IPS-18a (cell line): ENCODE measurements at regions not wholly inside any gene's neighbourhood (a gene's known extent, or its start where the extent isn't known, plus 50 kb on each side); places are given as distances from the start of the nearest gene placed in this dataset.
"Not testable (repeated sequence)": the region's sequence is repeated elsewhere in the genome, so short reads cannot be mapped to it uniquely, and the experiment has no call there.

Experiments
- H3K27ac ChIP-seq: one replicate; pipeline ENCODE4 v1.5.1; 2013; ENCODE audit warnings: low read length
- H3K27me3 ChIP-seq: one replicate; pipeline ENCODE4 v1.6.1; 2013; ENCODE audit warnings: mild to moderate bottlenecking, low read length; ENCODE audit not compliant: control insufficient read depth, insufficient read depth
- H3K36me3 ChIP-seq: one replicate; pipeline ENCODE4 v1.6.1; 2013; ENCODE audit warnings: low read depth, low read length; ENCODE audit not compliant: control insufficient read depth
- H3K4me1 ChIP-seq: one replicate; pipeline ENCODE4 v1.6.1; 2013; ENCODE audit warnings: low read depth, low read length; ENCODE audit not compliant: control insufficient read depth
- H3K4me3 ChIP-seq: one replicate; pipeline ENCODE4 v1.5.1; 2013; ENCODE audit warnings: low read length
- H3K9ac ChIP-seq: one replicate; pipeline ENCODE4 v1.6.1; 2013; ENCODE audit warnings: mild to moderate bottlenecking, low read length, moderate library complexity
- H3K9me3 ChIP-seq: one replicate; pipeline ENCODE4 v1.6.1; 2013; ENCODE audit warnings: low read depth, low read length; ENCODE audit not compliant: control insufficient read depth

DNA sequence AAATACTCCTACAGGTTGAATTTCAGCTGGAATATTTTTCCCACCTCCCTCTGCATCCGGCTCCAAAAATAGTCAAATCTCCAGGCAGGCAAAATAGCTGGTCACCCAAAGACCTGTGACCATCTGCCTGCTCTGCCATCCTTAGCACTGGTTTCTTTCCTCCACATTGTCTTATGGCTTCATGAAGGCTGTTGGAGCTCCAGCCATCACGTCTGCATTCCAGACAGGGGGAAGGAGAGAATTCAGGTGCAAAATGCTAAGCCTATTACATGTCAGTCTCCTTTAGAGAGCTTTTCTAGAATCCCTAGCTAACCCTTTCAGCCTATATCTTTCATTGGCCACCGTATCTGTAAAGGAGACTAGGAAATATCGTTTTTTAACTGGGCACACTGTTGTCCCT is 367.7 kb downstream of the BCL2L11 start:
- not testable (repeated sequence) for H3K36me3 ChIP-seq, H3K27ac ChIP-seq

DNA sequence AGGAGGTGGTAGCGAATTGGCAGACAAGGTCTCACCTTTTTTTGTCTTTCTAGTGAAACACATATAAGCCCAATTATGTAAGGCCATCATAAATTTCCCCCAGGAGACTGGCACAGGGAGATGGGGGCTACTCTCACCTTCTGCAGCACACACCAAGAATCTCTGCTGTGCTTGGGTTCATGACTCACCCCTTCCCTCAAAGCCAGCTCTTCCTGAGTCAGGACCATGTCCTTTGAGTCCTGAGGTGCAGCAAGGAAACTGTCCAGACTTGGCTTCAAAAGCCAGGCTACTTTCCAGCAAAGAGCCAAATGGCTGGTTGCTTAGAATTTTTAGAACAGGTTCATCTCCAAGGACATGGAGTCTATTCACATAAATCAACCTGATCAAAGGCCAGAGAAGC is 368.7 kb downstream of the BCL2L11 start:
- H3K4me1 ChIP-seq, H3K9ac ChIP-seq, H3K9me3 ChIP-seq, H3K27ac ChIP-seq, H3K4me3 ChIP-seq, H3K36me3 ChIP-seq, H3K27me3 ChIP-seq: not testable (repeated sequence)

More for the DNA sequence above, 367.7 kb downstream of the BCL2L11 start:
- not testable (repeated sequence) for H3K27me3 ChIP-seq, H3K9me3 ChIP-seq, H3K9ac ChIP-seq, H3K4me3 ChIP-seq, H3K4me1 ChIP-seq

DNA sequence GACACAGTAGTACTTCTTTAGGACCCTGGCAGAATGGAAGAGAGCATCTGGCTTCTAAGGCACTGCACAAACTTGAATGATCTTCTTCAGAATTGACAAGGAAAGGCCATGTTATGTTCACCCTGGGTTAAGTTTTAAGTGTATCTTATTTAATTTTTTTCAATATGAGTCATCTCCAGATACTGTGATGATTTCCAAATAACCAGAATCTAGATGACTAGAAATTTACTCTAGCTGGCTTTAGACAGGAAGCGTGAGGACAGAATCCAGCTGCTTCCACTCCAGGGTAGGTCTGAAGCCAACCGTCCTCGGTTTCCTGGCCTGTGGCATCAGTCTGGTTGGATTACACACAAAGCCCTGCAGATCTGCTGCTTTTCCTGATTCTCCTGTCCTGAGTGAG is 370.5 kb downstream of the BCL2L11 start:
- not testable (repeated sequence) for H3K36me3 ChIP-seq, H3K4me3 ChIP-seq, H3K27me3 ChIP-seq, H3K9me3 ChIP-seq, H3K27ac ChIP-seq, H3K4me1 ChIP-seq, H3K9ac ChIP-seq

DNA sequence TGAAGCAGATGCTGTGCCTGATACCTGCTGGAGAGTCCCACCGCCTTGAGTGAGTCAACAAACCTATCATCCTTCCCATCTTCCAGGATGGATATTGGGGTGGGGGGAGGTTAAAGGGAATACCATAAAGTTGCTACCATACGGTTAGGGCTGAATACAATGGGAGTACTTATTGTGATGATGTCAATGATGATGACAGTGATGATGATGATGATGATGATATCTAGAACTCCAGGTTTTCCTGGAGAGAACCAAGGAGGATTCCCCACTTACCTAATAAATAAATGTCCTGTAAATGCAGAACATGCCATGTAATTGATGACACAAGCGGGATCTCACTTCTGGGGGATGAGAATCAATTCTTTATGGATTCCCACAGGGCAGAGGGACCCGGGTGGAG is 370.9 kb downstream of the BCL2L11 start:
- H3K9ac ChIP-seq, H3K4me3 ChIP-seq, H3K4me1 ChIP-seq, H3K36me3 ChIP-seq, H3K27ac ChIP-seq, H3K27me3 ChIP-seq, H3K9me3 ChIP-seq: not testable (repeated sequence)

DNA sequence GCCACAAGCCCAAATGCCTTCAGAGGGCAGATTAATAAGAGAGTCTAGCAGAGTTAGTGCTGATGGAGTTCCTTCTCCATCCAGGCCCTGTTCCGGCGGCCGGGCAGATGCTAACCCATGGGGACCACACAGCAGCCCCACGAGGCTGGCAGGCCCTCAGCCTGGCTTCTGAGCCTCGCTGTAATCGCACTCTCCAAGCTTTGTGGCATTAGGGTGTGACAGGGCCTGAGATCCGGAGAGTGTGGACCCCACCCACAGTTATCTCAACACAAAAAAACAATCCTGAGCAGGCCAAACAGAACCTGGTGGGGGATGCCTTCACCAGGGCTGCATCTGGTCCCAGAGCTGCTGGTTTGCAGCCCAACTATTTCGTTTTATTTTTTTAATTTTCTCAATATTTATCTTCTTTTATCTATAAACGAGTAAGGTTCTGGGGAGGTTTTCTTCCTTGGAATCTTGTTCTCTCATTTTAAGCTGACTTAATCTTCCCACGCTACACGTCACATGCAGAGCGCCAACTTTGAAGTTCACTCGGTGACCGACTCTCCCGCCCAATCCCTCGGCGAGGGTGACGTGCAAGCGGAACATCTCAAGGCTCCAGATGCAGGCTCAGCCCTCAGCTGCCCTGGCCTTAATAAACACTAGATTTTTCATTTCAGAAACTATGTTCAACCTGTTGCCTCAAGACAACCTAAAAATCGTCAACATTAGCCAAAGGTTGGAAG is 372.4 kb downstream of the BCL2L11 start:
- H3K27ac ChIP-seq, H3K9me3 ChIP-seq, H3K4me1 ChIP-seq, H3K36me3 ChIP-seq, H3K27me3 ChIP-seq, H3K4me3 ChIP-seq, H3K9ac ChIP-seq: not testable (repeated sequence)

DNA sequence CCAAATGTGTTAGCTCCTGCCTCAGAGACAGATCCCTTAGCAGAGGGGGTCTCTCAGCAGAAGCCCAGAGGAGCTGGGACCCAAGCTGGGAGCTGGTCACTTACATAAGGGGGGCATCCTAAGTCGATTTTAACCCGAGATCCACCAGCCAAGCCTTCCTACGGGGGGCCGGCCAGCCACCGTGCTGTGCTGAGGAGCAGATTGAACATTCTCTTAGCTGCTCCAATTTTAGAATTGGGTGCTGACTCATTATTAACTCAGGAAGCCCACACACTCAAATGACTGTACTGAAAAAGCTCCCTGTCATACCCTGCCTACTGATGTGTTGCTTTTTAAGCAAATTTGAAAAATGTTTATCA is 373.0 kb downstream of the BCL2L11 start:
- H3K27ac ChIP-seq, H3K9ac ChIP-seq, H3K9me3 ChIP-seq, H3K27me3 ChIP-seq, H3K36me3 ChIP-seq, H3K4me1 ChIP-seq, H3K4me3 ChIP-seq: not testable (repeated sequence)

DNA sequence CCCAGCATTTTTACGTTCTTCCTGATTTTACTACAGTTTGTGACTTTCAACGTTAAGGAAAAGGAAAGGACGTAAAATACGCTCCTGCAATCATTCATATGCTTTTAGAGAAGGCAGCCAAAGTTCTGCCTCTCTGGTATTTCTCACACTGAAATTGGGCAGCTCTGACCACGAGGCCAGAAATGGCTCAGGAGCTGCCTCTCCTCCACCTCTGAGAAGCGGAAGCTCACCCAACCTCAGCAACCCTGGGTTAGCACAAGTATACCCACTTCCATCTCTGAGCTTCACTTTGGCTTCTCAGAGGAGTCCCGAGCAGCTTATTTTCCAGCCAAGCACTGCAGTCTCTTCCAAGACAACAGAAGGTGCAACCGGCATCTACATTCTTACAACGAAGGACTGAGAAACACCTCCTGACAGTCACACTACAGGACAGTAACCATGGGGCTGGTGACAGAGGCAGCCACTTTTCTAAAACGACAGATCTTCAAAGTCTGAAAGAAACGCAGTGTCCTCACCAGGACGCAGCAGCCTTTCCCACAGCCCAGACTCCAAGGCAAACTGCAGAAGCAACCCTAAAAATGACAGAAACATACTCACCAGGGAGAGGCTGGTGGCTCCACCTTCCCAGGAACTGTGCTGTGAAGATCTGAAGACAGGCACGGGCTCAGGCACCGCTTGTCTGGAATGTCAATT is 373.7 kb downstream of the BCL2L11 start:
- H3K27me3 ChIP-seq, H3K36me3 ChIP-seq, H3K4me1 ChIP-seq, H3K9me3 ChIP-seq, H3K9ac ChIP-seq, H3K27ac ChIP-seq, H3K4me3 ChIP-seq: not testable (repeated sequence)

DNA sequence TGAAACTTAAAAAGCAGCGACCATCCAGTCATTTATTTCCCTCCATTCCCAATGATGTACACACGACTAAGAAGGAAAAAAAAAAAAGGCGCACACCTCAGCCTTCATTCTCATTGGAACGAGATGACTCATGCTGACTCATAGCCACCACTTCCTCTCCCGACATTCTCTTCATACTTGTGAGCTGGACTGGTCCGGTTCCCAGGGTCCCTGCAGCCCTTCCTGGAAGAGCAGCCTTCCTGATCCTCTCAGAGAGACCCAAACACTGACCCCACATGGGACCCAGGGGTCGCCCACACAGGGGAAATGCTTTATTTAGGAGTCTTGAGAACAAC is 374.2 kb downstream of the BCL2L11 start:
- not testable (repeated sequence) for H3K4me1 ChIP-seq, H3K27me3 ChIP-seq, H3K9ac ChIP-seq, H3K4me3 ChIP-seq, H3K27ac ChIP-seq, H3K36me3 ChIP-seq, H3K9me3 ChIP-seq

DNA sequence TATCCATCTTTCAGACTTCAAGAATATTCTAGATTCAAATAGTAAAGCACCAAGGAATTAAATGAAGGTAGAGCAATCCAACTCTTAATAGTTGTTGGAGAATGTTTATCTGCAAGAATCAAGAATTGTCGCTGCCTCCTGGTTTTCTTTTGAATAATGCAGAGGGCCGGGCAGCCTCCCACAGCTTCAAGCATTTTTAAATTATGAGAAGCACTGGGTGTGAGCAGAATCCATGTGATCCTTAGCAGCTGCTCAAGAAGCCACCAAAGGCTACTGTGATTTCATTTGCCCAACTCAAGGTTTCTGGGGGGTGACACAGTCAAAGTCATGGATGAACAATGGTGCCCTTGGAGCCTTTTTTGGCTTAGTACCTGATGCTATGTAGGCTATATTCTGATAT is 374.9 kb downstream of the BCL2L11 start:
- H3K9ac ChIP-seq, H3K27ac ChIP-seq, H3K36me3 ChIP-seq, H3K4me1 ChIP-seq, H3K9me3 ChIP-seq, H3K27me3 ChIP-seq, H3K4me3 ChIP-seq: not testable (repeated sequence)

DNA sequence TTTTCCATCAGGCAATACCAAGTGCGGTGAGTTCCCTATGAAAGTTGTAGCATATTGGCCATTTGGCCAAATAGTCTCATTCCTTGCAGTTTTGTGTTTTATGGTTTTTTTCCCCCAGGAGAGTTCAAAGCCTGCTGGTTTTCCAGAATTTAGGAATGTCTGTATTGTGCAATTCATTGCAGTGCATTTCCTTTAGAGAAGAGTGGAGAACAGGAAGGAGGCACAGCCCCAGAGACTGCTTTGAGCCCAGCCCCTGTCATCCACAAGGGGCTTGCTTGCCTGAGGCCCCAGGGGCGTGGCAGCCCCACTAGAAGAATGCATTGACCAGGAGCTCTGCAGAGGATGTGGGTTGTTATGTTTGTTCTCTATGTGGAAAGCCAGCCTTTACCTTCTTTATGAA is 375.5 kb downstream of the BCL2L11 start:
- H3K36me3 ChIP-seq, H3K27ac ChIP-seq, H3K4me3 ChIP-seq, H3K4me1 ChIP-seq, H3K9ac ChIP-seq, H3K27me3 ChIP-seq, H3K9me3 ChIP-seq: not testable (repeated sequence)

DNA sequence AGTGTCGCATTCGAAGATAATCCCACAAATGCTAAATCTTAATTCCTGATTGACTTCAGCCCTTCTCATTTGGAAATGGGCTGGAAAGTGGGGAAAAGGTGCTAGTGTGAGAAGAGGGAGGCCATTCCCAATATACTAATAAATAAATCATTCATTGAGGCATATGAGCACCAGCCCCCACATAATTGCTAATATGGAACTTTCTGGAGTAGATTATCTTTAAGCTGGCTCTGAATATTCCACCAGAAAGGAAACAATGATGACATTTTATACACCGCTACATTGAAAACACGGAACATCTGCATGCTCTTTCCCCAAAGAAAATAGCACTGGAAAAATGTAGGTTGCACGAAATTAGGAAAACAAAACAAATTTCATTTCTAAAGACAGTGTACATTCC is 376.1 kb downstream of the BCL2L11 start:
- not testable (repeated sequence) for H3K4me3 ChIP-seq, H3K4me1 ChIP-seq, H3K9me3 ChIP-seq, H3K27ac ChIP-seq, H3K9ac ChIP-seq, H3K36me3 ChIP-seq, H3K27me3 ChIP-seq

DNA sequence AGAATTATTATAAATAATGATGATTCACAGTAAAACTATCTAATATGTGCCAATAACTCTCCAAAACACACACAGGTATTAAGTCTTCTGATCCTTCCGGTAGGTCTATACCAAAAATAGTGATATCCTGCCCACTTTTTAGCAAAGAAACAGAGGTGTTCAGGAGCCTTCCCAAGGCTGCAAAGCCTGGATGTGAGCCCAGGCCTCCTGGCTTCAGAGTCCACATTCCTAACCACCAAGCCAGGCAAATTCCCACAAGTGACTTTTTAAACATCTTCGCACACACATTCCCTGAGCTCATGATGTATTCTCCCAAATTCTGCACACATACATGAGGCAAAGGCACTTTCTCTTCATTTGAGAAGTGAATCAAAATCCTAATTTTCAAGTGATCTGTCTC is 376.6 kb downstream of the BCL2L11 start:
- not testable (repeated sequence) for H3K9me3 ChIP-seq, H3K9ac ChIP-seq, H3K36me3 ChIP-seq, H3K27me3 ChIP-seq, H3K27ac ChIP-seq, H3K4me1 ChIP-seq, H3K4me3 ChIP-seq
